HL-60 (cell line): ENCODE measurements at regions not wholly inside any gene's neighbourhood (a gene's known extent, or its start where the extent isn't known, plus 50 kb on each side); places are given as distances from the start of the nearest gene placed in this dataset.

ENCODE experiments used
- CTCF ChIP-seq: IDR thresholded peaks from one replicate; pipeline ENCODE4 v1.5.1; 2011; ENCODE audit warnings: low read length, control low read depth, inconsistent platforms; ENCODE audit not compliant: insufficient read depth
- POLR2AphosphoS5 ChIP-seq: IDR thresholded peaks from 2 replicates; pipeline ENCODE4 v1.6.1; 2012; ENCODE audit warnings: low read depth
- REST ChIP-seq: IDR thresholded peaks from 2 replicates; pipeline ENCODE4 v1.6.1; 2012; ENCODE audit warnings: low read depth; ENCODE audit not compliant: insufficient replicate concordance

- TF ChIP-seq CTCF (no peak), REST (no peak), POLR2AphosphoS5 (no peak)
These were observed 464.4 kb upstream of the POM121L12 start for GRCh38 chr7:52571026-52571425.
